ENCODE measurements at regions not wholly inside any gene's neighbourhood (a gene's known extent, or its start where the extent isn't known, plus 50 kb on each side); places are given as distances from the start of the nearest gene placed in this dataset.

- TF ChIP-seq ZNF511 (CRISPR knock-in tag; IDR thresholded peaks at IDR 0.05) (no peak), ZNF124 (CRISPR knock-in tag; IDR thresholded peaks at IDR 0.05) (no peak), ZBTB12 (CRISPR knock-in tag; IDR thresholded peaks at IDR 0.05) (no peak), ZNF449 (CRISPR knock-in tag; IDR thresholded peaks at IDR 0.05) (no peak), ZNF3 (CRISPR knock-in tag; IDR thresholded peaks at IDR 0.05) (no peak), ZBTB1 (CRISPR knock-in tag; IDR thresholded peaks at IDR 0.05; ENCODE audit: borderline replicate concordance, low read depth) (no peak), PHF21A (IDR thresholded peaks at IDR 0.05; ENCODE audit: borderline replicate concordance, low read depth) (no peak), ZNF507 (tag; conservative IDR thresholded peaks at IDR 0.05) (no peak)
Measured at GRCh38 chr2:7525746-7526145, 608.5 kb downstream of the RNF144A start (continued).

GRCh38 chr2:7527165-7527722 is 610.0 kb downstream of the RNF144A start:
- H3K27ac ChIP-seq (ENCODE audit: extremely low read depth, low read depth, low read length): no peak overlapping the region
- in situ Hi-C loops (cut with MboI): no loop called here
- no peak for ATAC-seq
- no peak for TF ChIP-seq FOXM1 (IDR thresholded peaks at IDR 0.05; ENCODE audit: low read depth)
- no peak for TF ChIP-seq FOXM1 (CRISPR knock-in tag; IDR thresholded peaks at IDR 0.05; ENCODE audit: low read depth)
- TF ChIP-seq STAT6 (CRISPR knock-in tag; IDR thresholded peaks at IDR 0.05): no peak
- no peak for TF ChIP-seq TGIF2 (CRISPR knock-in tag; IDR thresholded peaks at IDR 0.05)
- no peak for TF ChIP-seq ETV1 (tag; conservative IDR thresholded peaks at IDR 0.05; ENCODE audit: low read depth)
- no peak for TF ChIP-seq RBM39 (optimal IDR thresholded peaks at IDR 0.05; ENCODE audit: low read depth, low read length)
- no peak for TF ChIP-seq MAFG (tag; conservative IDR thresholded peaks at IDR 0.05)
- TF ChIP-seq DMBX1 (CRISPR knock-in tag; IDR thresholded peaks at IDR 0.05; ENCODE audit: borderline replicate concordance): no peak
- TF ChIP-seq IFI16 (CRISPR knock-in tag; IDR thresholded peaks at IDR 0.05): no peak

More at GRCh38 chr2:7527165-7527722, 610.0 kb downstream of the RNF144A start:
- Histone ChIP-seq H4K20me1 (replicated peaks; ENCODE audit: control insufficient read depth, insufficient read depth, low read length) (no peaks in the 10 kb centered on the region), H3K9ac (ENCODE audit: insufficient read depth in 1 of 2, low read depth in 2 of 2, low read length in 2 of 2) (no peak overlapping the region), H3K9me3 (replicated peaks; ENCODE audit: control insufficient read depth, insufficient read depth, low read depth, low read length) (no peaks in the 10 kb centered on the region), H3K9me1 (ENCODE audit: control insufficient read depth, insufficient read depth, low read length) (no peaks in the 10 kb centered on the region), H3K4me3 (no peak overlapping the region), H3K27me3 (ENCODE audit: control insufficient read depth in 2 of 2, insufficient read depth in 2 of 2, low read length in 2 of 2) (no peaks in the 10 kb centered on the region), H3K79me2 (ENCODE audit: control insufficient read depth, insufficient read depth, low read length) (no peaks in the 10 kb centered on the region), H2AFZ (ENCODE audit: low read depth, low read length) (no peak overlapping the region), H3K4me2 (ENCODE audit: insufficient read depth, low read length) (no peak overlapping the region), H3K36me3 (ENCODE audit: control insufficient read depth, insufficient read depth, low read length) (no peaks in the 10 kb centered on the region), H3K4me1 (replicated peaks in 1 of 2; ENCODE audit: control insufficient read depth in 2 of 2, insufficient read depth in 2 of 2, low read length in 2 of 2) (no peaks in the 10 kb centered on the region)
- CTCF ChIA-PET (ENCODE audit: low intra/inter-chr PET ratio): no interaction called here
- WGBS (ENCODE audit: insufficient coverage, low coverage, missing lambda C conversion rate): 0% methylated on average over 3 of the region's 3 CpGs
- no TSS peak for BruUV-seq (replicated peaks)
- no peak for DNase-seq (ENCODE audit: extremely low read depth in 1 of 4, low spot score in 3 of 4)
- FAIRE-seq: no peak
- intact Hi-C loops (cut with micrococcal nuclease): no loop called here
- POLR2A ChIA-PET: no interaction called here

Measured in K562 (cell line).